ENCODE measurements at regions not wholly inside any gene's neighbourhood (a gene's known extent, or its start where the extent isn't known, plus 50 kb on each side); places are given as distances from the start of the nearest gene placed in this dataset.

GRCh38 chr22:34696557-34696956 is 369.4 kb upstream of the ISX start:
- TF ChIP-seq CTCF (conservative IDR thresholded peaks at IDR 0.05; ENCODE audit: low read depth, low read length): no peak
- TF ChIP-seq EZH2 (IDR thresholded peaks at IDR 0.05; ENCODE audit: borderline replicate concordance, low read depth, low read length, poor library complexity, severe bottlenecking): no peak

Measured in A673 (cell line).